Spleen (tissue), 11 donors: ENCODE measurements at regions not wholly inside any gene's neighbourhood (a gene's known extent, or its start where the extent isn't known, plus 50 kb on each side); places are given as distances from the start of the nearest gene placed in this dataset.
A peak's percentile ranks its signal among the peaks of the same experiment; 100 is the strongest.

Experiments used
- DNase-seq: peaks from one replicate; pipeline ENCODE4 v3.0.0-alpha.2; 2020
- H3K27ac ChIP-seq, 8 donors: fragments of 200-600 bp; sonication (generic) in 7 of 8; 1 replicate in 4 of 8; 2 replicates in 4 of 8; pipeline versions ENCODE4 v1.5.0 to v1.8.0; 2016 to 2021; ENCODE audit warnings: inconsistent platforms in 4 of 8, mild to moderate bottlenecking in 4 of 8, moderate library complexity in 1 of 8
- H3K27me3 ChIP-seq, 7 donors: fragments of 200-600 bp; sonication (generic) in 6 of 7; replicated peaks in 1 of 7; 1 replicate in 4 of 7; 2 replicates in 3 of 7; pipeline versions ENCODE4 v1.5.0 to v1.8.0; 2016 to 2021; ENCODE audit warnings: inconsistent platforms in 3 of 7, mild to moderate bottlenecking in 1 of 7
- H3K36me3 ChIP-seq, 6 donors: fragments of 200-600 bp; sonication (generic) in 5 of 6; 1 replicate in 4 of 6; 2 replicates in 2 of 6; pipeline versions ENCODE4 v1.5.0 to v1.8.0; 2016 to 2021; ENCODE audit warnings: inconsistent platforms in 2 of 6
- H3K4me1 ChIP-seq, 6 donors: fragments of 200-600 bp; sonication (generic) in 5 of 6; 1 replicate in 3 of 6; 2 replicates in 3 of 6; pipeline versions ENCODE4 v1.5.0 to v1.8.0; 2016 to 2021; ENCODE audit warnings: inconsistent platforms in 3 of 6
- H3K4me3 ChIP-seq, 8 donors: fragments of 200-600 bp; sonication (generic) in 7 of 8; 1 replicate in 4 of 8; 2 replicates in 4 of 8; pipeline versions ENCODE4 v1.5.0 to v1.8.0; 2016 to 2021; ENCODE audit warnings: inconsistent platforms in 4 of 8, mild to moderate bottlenecking in 4 of 8, moderate library complexity in 2 of 8
- H3K9me3 ChIP-seq, 8 donors: fragments of 200-600 bp; sonication (generic) in 7 of 8; 1 replicate in 4 of 8; 2 replicates in 4 of 8; pipeline versions ENCODE4 v1.5.0 to v1.8.0; 2016 to 2021; ENCODE audit warnings: inconsistent platforms in 4 of 8
- CTCF ChIP-seq, 11 experiments: fragments of 200-600 bp in 7 of 11; fragments of 450-650 bp in 4 of 11; sonication (generic) in 4 of 11; IDR thresholded peaks in 8 of 11; conservative IDR thresholded peaks in 3 of 11; 1 replicate in 7 of 11; 2 replicates in 4 of 11; pipeline versions ENCODE4 v1.4.0 to v1.8.0; 2016 to 2021; ENCODE audit warnings: antibody characterized with exemption in 11 of 11, inconsistent platforms in 4 of 11, mild to moderate bottlenecking in 1 of 11
- POLR2A ChIP-seq, 3 donors: fragments of 450-650 bp; IDR thresholded peaks; one replicate each; pipeline ENCODE4 v1.5.1; 2017; ENCODE audit warnings: antibody characterized with exemption in 3 of 3, mild to moderate bottlenecking in 1 of 3
- POLR2AphosphoS5 ChIP-seq, 3 donors: sonication (generic); formaldehyde crosslinking; IDR thresholded peaks; one replicate each; pipeline ENCODE4 v1.5.1; 2017; ENCODE audit warnings: antibody characterized with exemption in 3 of 3
- WGBS, 5 donors: extraction: QIAGEN DNeasy Blood & Tissue Kit in 3 of 5; methylation state at CpG; one replicate each; pipeline versions ENCODE4 v1.1.5 to v1.1.7; 2013 to 2018; 5-methylcytosine and 5-hydroxymethylcytosine counted together
- intact Hi-C: fragments of 100-400 bp; cut with DNase I; formaldehyde crosslinking; loops from one replicate; pipeline ENCODE4 v1.15.0; 2023; ENCODE audit warnings: low total_unique reads
- donor health status: healthy with polysubstance abuse.
- donor health status: DM: no; HTN: no; CAD: no; lungs with moderate emphysema.
- donor health status: DM: no; HTN: no; CAD: no.
- donor health status: Bipolar disorder and iron deficiency.
- donor health status: healthy.
- donor health status: DM: no; HTN: no; CAD: no.
- donor health status: DM: yes; HTN: yes; CAD: no.

DNA sequence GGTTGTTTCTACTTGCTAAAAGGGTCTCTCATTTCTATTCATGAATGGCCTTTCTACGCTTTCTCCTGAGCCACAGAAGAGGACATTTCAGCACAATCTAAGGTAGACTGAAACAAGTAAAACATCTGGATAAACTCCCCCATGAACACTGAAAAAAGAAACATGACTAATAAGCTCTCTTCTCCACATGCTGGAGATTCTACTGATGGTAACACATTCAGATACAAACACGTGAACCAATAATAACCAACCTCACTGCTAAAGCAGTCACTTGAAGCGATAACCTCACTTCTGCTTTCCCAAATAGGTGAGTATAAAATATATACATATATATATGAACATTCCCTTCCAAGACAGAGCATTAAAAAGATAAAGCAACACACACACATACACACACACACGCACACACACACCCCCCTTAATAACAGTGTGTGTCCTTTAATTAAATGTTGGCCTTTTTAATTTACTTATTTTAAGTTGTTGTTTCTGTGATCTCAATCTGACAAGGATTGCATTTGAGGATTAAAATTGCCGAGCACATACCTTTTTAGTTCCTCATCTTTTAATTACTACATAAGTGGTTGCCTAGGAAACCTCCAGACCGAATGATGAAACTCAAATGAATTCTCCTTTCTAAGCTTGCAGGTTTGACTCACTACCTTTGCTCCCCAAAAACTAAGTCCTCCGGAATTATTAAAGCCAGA is 292.4 kb upstream of the KLF14 start:
- 52 to 62% (median 60%) methylated on average over 7 of the region's 7 CpGs for WGBS, 5 donors
- Histone ChIP-seq H3K4me3 (no peak overlapping the region), H3K36me3 (peaks cover 0 to 12% (median 0%) of the 10 kb centered on the region in 6 donors), H3K27ac (peak overlapping the region in 7 of 8 donors; percentile 15 to 84 (median 56)), H3K4me1 (peaks cover 43 to 100% (median 88%) of the 10 kb centered on the region in 6 donors), H3K27me3 (no peaks in the 10 kb centered on the region), H3K9me3 (no peaks in the 10 kb centered on the region)
- TF ChIP-seq CTCF (IDR thresholded peaks at IDR 0.05 in 8 of 11, conservative IDR thresholded peaks at IDR 0.05 in 3 of 11) = no peak
- TF ChIP-seq POLR2A (IDR thresholded peaks at IDR 0.05) = no peak
- TF ChIP-seq POLR2AphosphoS5 (IDR thresholded peaks at IDR 0.05) = no peak
- intact Hi-C loops = no loop called here
- DNase-seq = no peak

DNA sequence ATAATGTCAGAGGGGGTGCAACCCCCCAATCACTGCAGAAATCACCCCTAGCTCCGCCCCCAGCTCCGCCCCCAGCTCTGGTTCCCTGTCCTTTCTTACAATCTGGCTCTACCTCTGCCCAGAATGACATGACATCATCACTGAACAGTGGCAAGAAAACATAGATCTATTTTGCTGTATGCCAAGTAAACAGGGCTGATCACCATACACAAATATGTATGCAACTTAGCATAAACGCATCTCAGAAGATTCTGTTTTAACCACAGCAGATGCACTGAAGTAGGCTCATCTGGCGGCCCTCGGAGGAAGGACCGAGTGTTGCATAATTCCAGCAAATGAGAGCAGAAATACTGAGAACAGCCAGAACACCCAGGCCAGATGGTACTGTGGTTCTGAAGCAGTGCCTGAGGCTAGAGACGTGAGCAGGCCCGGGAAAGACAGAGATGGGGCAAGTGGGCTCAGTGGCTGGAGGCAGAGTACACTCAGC is 293.3 kb upstream of the KLF14 start:
- TF ChIP-seq POLR2A (IDR thresholded peaks at IDR 0.05) = no peak
- TF ChIP-seq POLR2AphosphoS5 (IDR thresholded peaks at IDR 0.05) = peak in 1 of 3 donors; percentile 40
- Histone ChIP-seq H3K4me3 (peak overlapping the region in 1 of 8 donors; percentile 16), H3K4me1 (peaks cover 41 to 100% (median 88%) of the 10 kb centered on the region in 6 donors), H3K27ac (peak overlapping the region in 7 of 8 donors; percentile 15 to 84 (median 65)), H3K9me3 (no peaks in the 10 kb centered on the region), H3K27me3 (no peaks in the 10 kb centered on the region), H3K36me3 (peaks cover 0 to 11% (median 0%) of the 10 kb centered on the region in 6 donors)
- intact Hi-C loops = no loop called here
- 34 to 68% (median 48%) methylated on average over 8 of the region's 8 CpGs for WGBS, 5 donors
- DNase-seq = no peak

DNA sequence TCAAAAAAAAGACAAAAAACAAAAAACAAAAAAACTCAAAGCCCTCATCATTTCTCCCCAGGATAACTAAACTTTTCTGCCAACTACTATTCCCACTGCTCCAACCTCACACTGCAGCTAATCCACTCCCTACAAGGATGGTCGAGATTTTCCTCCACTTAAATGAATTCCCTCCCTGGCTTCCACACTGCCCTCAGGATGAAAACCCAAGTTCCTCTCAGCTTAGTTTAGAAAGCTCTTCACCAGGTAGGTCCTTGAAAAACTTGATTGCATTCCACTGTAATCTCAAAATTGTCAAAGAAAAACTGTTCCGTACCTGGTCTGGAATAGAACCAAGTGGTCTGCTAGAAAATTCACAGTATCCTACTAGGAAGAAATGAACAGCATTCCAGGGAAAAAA is 294.3 kb upstream of the KLF14 start:
- TF ChIP-seq CTCF (IDR thresholded peaks at IDR 0.05 in 8 of 11, conservative IDR thresholded peaks at IDR 0.05 in 3 of 11) (no peak), POLR2A (IDR thresholded peaks at IDR 0.05) (no peak), POLR2AphosphoS5 (IDR thresholded peaks at IDR 0.05) (no peak)
- Histone ChIP-seq H3K4me3 (no peak overlapping the region), H3K27me3 (no peaks in the 10 kb centered on the region), H3K4me1 (peaks cover 42 to 100% (median 89%) of the 10 kb centered on the region in 6 donors), H3K36me3 (peaks cover 0 to 3% (median 0%) of the 10 kb centered on the region in 6 donors), H3K9me3 (no peaks in the 10 kb centered on the region), H3K27ac (peak overlapping the region in 4 of 8 donors; percentile 56 to 84 (median 79))
- no peak for DNase-seq
- 83 to 95% (median 92%) methylated on average over 2 of the region's 2 CpGs for WGBS, 5 donors
- intact Hi-C loops = no loop called here

DNA sequence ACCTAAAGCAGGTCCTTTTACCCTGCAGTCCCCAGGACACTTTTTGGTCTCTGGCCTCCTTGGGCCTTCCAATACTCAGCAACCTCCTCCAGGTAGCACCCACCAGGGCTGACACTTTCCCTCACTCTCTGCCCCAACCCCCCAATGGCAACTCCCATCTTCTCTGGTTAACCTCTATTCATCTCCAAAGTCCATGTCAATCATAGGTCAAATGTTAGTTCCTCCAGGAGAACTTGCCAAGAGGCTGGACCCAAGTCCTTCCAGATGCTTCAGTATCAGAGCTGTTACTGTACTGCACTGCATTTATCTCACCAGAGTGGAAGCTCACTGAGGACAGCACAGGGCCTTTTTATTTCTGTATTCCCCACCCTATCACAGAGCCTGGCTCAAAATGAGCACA is 295.0 kb upstream of the KLF14 start:
- peaks cover 48 to 100% (median 90%) of the 10 kb centered on the region in 6 donors for H3K4me1 ChIP-seq
- intact Hi-C loops = no loop called here
- H3K36me3 ChIP-seq = no peaks in the 10 kb centered on the region
- H3K4me3 ChIP-seq = no peak overlapping the region
- no peaks in the 10 kb centered on the region for H3K27me3 ChIP-seq
- TF ChIP-seq POLR2AphosphoS5 (IDR thresholded peaks at IDR 0.05) = peak in 1 of 3 donors; percentile 6
- no peak for TF ChIP-seq POLR2A (IDR thresholded peaks at IDR 0.05)
- DNase-seq = no peak
- H3K27ac ChIP-seq = peak overlapping the region in 3 of 8 donors; percentile 2 to 84 (median 22)
- no peaks in the 10 kb centered on the region for H3K9me3 ChIP-seq

DNA sequence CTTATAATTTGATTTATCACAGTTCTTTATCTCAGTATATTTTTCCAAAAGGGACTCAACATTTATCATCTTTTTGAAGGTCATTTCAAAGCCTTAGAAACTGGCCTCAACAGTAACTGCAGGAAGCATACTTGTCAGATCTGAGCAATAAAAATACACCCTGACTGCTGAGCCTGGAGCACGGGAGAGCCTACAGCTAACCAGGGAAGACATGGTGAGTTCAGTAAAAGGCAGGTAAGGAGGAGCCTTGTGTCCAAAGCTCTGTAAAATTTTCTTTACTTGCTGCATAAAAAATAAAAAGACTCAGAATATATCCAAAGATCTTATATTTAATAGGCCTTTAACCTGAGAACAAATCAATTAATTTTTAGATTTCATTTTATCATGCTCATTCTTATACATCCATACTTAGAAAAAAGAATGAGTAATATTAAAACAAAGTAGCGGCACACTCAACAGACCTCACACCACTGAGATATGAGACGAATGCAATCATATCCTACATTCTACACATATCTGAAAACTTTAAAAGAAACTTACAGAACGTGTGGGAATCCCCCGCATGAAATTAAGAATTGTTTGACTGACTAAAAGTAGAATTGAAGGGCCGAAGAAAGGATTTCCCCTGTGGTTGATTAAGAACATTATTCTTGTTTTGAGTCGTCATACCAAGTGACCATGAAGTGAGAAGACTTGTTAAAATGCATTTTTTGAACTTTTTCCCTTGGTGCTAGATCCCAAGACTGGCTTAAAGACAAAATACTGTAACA is 296.4 kb upstream of the MKLN1 start:
- intact Hi-C loops = no loop called here
- H3K27ac ChIP-seq = peak overlapping the region in 7 of 8 donors; percentile 13 to 63 (median 41)
- H3K4me1 ChIP-seq = peaks cover 52 to 97% (median 89%) of the 10 kb centered on the region in 6 donors

More for the DNA sequence above, 296.4 kb upstream of the MKLN1 start:
- Histone ChIP-seq H3K4me3 (peak overlapping the region in 1 of 8 donors; percentile 2), H3K27me3 (no peaks in the 10 kb centered on the region), H3K36me3 (no peaks in the 10 kb centered on the region), H3K9me3 (no peaks in the 10 kb centered on the region)
- 42 to 59% (median 53%) methylated on average over 7 of the region's 7 CpGs for WGBS, 5 donors
- no peak for TF ChIP-seq POLR2AphosphoS5 (IDR thresholded peaks at IDR 0.05)
- no peak for TF ChIP-seq CTCF (IDR thresholded peaks at IDR 0.05 in 8 of 11, conservative IDR thresholded peaks at IDR 0.05 in 3 of 11)
- no peak for TF ChIP-seq POLR2A (IDR thresholded peaks at IDR 0.05)
- DNase-seq = no peak
